A549 (cell line): ENCODE measurements at regions not wholly inside any gene's neighbourhood (a gene's known extent, or its start where the extent isn't known, plus 50 kb on each side); places are given as distances from the start of the nearest gene placed in this dataset.

ENCODE experiments used
- ATAC-seq, 2 experiments: fragments of 200-7000 bp in 1 of 2; fragments of >200 bp in 1 of 2; cut with Nextera tagmentation in 1 of 2; cut with Tn5 transposase in 1 of 2; 3 replicates each; pipeline versions ENCODE4 v1.8.0 to v1.9.1; 2018 to 2020; ENCODE audit warnings: mild to moderate bottlenecking in 1 of 2, moderate library complexity in 1 of 2
- CTCF ChIA-PET: fragments of 300-600 bp; sonication (Branson Sonifier 250); formaldehyde crosslinking; extraction: SDS; loops from one replicate; lab custom pipeline; 2021; ENCODE audit warnings: antibody characterized with exemption, inconsistent platforms; lab: Yijun Ruan, JAX
- POLR2A ChIA-PET: fragments of 350-600 bp; formaldehyde crosslinking; extraction: SDS; loops from one replicate; lab custom pipeline; 2021; ENCODE audit warnings: antibody characterized with exemption, inconsistent platforms; lab: Yijun Ruan, JAX
- DNase-seq, 2 experiments: peaks; one replicate each; pipeline versions ENCODE4 v3.0.0 to v3.0.0-alpha.2; 2011 to 2016; ENCODE audit warnings: low read depth in 1 of 2, low spot score in 1 of 2
- FAIRE-seq: peaks from 2 replicates; lab custom pipeline; 2011; peaks lifted over from hg19 to GRCh38; lab: Jason Lieb, UNC
- H3K27ac ChIP-seq, 2 experiments: fragments of >200 bp; sonication (Bioruptor Twin); formaldehyde crosslinking; 3 replicates each; pipeline ENCODE4 v1.5.1; 2016 to 2017
- H3K4me1 ChIP-seq: fragments of >200 bp; sonication (Bioruptor Twin); formaldehyde crosslinking; 3 replicates; pipeline ENCODE4 v1.6.1; 2016
- H3K4me2 ChIP-seq: fragments of >200 bp; sonication (Bioruptor Twin); formaldehyde crosslinking; 3 replicates; pipeline ENCODE4 v1.6.1; 2016
- H3K4me3 ChIP-seq: fragments of >200 bp; sonication (Bioruptor Twin); formaldehyde crosslinking; 3 replicates; pipeline ENCODE4 v1.5.1; 2016
- H3K9me3 ChIP-seq: fragments of >200 bp; sonication (Bioruptor Twin); formaldehyde crosslinking; 3 replicates; pipeline ENCODE4 v1.6.1; 2016
- ATOH8 ChIP-seq: fragments of 250-450 bp; sonication (Bioruptor Pico); IDR thresholded peaks from 2 replicates; pipeline ENCODE4 v1.5.0; 2020; ENCODE audit warnings: low read depth, mild to moderate bottlenecking, moderate library complexity
- BHLHE40 ChIP-seq: IDR thresholded peaks from 2 replicates; pipeline ENCODE4 v1.6.1; 2012; ENCODE audit warnings: low read depth, low read length, inconsistent platforms
- CHD2 ChIP-seq: fragments of 150-350 bp; IDR thresholded peaks from 2 replicates; pipeline ENCODE4 v1.6.1; 2014; ENCODE audit warnings: low read length; ENCODE audit not compliant: partially characterized antibody
- EHMT2 ChIP-seq: fragments of 200-600 bp; sonication (generic); IDR thresholded peaks from 2 replicates; pipeline ENCODE4 v1.6.1; 2016; ENCODE audit warnings: antibody characterized with exemption, low read depth, mild to moderate bottlenecking, moderate library complexity
- ELK1 ChIP-seq: fragments of 150-350 bp; IDR thresholded peaks from 2 replicates; pipeline ENCODE4 v1.6.1; 2014; ENCODE audit warnings: low read depth, mild to moderate bottlenecking, low read length
- EP300 ChIP-seq, 2 experiments: fragments of >200 bp; sonication (Bioruptor Twin); formaldehyde crosslinking; IDR thresholded peaks; 2 replicates in 1 of 2; 3 replicates in 1 of 2; pipeline ENCODE4 v1.6.1; 2016 to 2017
- MAFK ChIP-seq: fragments of 450-650 bp; IDR thresholded peaks from 2 replicates; pipeline ENCODE4 v1.6.1; 2014; ENCODE audit not compliant: partially characterized antibody
- NPAS2 ChIP-seq: fragments of 250-450 bp; sonication (Bioruptor Pico); IDR thresholded peaks from 2 replicates; pipeline ENCODE4 v1.8.0; 2022; ENCODE audit warnings: mild to moderate bottlenecking, moderate library complexity, borderline replicate concordance
- PHF8 ChIP-seq: fragments of 200-600 bp; sonication (generic); IDR thresholded peaks from 2 replicates; pipeline ENCODE4 v1.6.1; 2016; ENCODE audit warnings: low read depth, mild to moderate bottlenecking, antibody characterized with exemption, moderate library complexity, borderline replicate concordance
- POLR2A ChIP-seq: IDR thresholded peaks from 2 replicates; pipeline ENCODE4 v1.6.1; 2012; ENCODE audit warnings: mild to moderate bottlenecking, low read length
- RARB ChIP-seq: fragments of 250-450 bp; sonication (Bioruptor Pico); IDR thresholded peaks from 2 replicates; pipeline ENCODE4 v1.8.0; 2021; ENCODE audit warnings: mild to moderate bottlenecking, moderate library complexity
- REST ChIP-seq: fragments of 200-600 bp; sonication (generic); IDR thresholded peaks from 2 replicates; pipeline ENCODE4 v1.6.1; 2016; ENCODE audit warnings: antibody characterized with exemption, mild to moderate bottlenecking, moderate library complexity
- SMC3 ChIP-seq: fragments of >200 bp; sonication (Bioruptor Twin); formaldehyde crosslinking; IDR thresholded peaks from 3 replicates; pipeline ENCODE4 v1.6.1; 2018; ENCODE audit warnings: inconsistent platforms
- USF2 ChIP-seq: fragments of 450-650 bp; IDR thresholded peaks from 2 replicates; pipeline ENCODE4 v1.6.1; 2014; ENCODE audit warnings: antibody characterized with exemption
- ZC3H11A ChIP-seq: fragments of 450-650 bp; IDR thresholded peaks from 2 replicates; pipeline ENCODE4 v1.6.1; 2014; ENCODE audit warnings: antibody characterized with exemption, mild to moderate bottlenecking
- ZFP36 ChIP-seq: fragments of 450-650 bp; IDR thresholded peaks from 2 replicates; pipeline ENCODE4 v1.6.1; 2014; ENCODE audit warnings: borderline replicate concordance; ENCODE audit not compliant: partially characterized antibody
- ZNF302 ChIP-seq: fragments of 250-450 bp; sonication (Bioruptor Pico); IDR thresholded peaks from 2 replicates; pipeline ENCODE4 v1.9.0; 2021; ENCODE audit warnings: inconsistent platforms, mild to moderate bottlenecking, moderate library complexity
- WGBS: methylation state at CpG from one replicate; pipeline ENCODE4 v1.1.6; 2017; ENCODE audit errors: missing lambda C conversion rate; 5-methylcytosine and 5-hydroxymethylcytosine counted together

GRCh38 chr2:128505575-128506526 is 187.2 kb upstream of the HS6ST1 start:
- H3K4me2 ChIP-seq, result no peak overlapping the region
- no peak overlapping the region for H3K27ac ChIP-seq
- no peak overlapping the region for H3K4me3 ChIP-seq
- ATAC-seq (no peak), DNase-seq (no peak), FAIRE-seq (no peak)
- H3K9me3 ChIP-seq, result peaks cover 3% of the 10 kb centered on the region; the same call in 1 of the 3 replicates
- POLR2A ChIA-PET, result no interaction called here
- 43% methylated on average over 4 of the region's 4 CpGs for WGBS
- H3K4me1 ChIP-seq, result no peaks in the 10 kb centered on the region
- CTCF ChIA-PET, result interaction anchor here (0.8 kb wide), 1 partner anchor 9 kb away, joined by 3 read pairs; no protein-coding TSS in a partner anchor
- TF ChIP-seq ELK1 (no peak), ZNF302 (CRISPR knock-in tag) (no peak), BHLHE40 (no peak), MAFK (peak; percentile 6), USF2 (no peak), EHMT2 (no peak), EP300 (IDR thresholded peaks at IDR 0.05) (no peak)

- no peak for ATAC-seq
- WGBS, result 15% methylated on average over 2 of the region's 2 CpGs
- TF ChIP-seq ZFP36, result no peak
- TF ChIP-seq, all 56 proteins: peak for 0
- POLR2A ChIA-PET, result no interaction called here
- no peak overlapping the region for H3K4me3 ChIP-seq
- FAIRE-seq (no peak), DNase-seq (no peak)
- H3K9me3 ChIP-seq, result peaks cover 3% of the 10 kb centered on the region; the same call in 1 of the 3 replicates
- H3K4me2 ChIP-seq, result no peak overlapping the region
- CTCF ChIA-PET, result interaction anchor here (0.8 kb wide), 1 partner anchor 10 kb away, joined by 3 read pairs; no protein-coding TSS in a partner anchor
- no peaks in the 10 kb centered on the region for H3K4me1 ChIP-seq
- no peak overlapping the region for H3K27ac ChIP-seq
Observed at GRCh38 chr2:128506534-128506933, 187.9 kb upstream of the HS6ST1 start.

- H3K9me3 ChIP-seq, result peaks cover 3% of the 10 kb centered on the region; the same call in 1 of the 3 replicates
- no peak for ATAC-seq
- no peak overlapping the region for H3K27ac ChIP-seq
- H3K4me2 ChIP-seq, result no peak overlapping the region
- H3K4me3 ChIP-seq, result no peak overlapping the region
- ChIA-PET POLR2A (no interaction called here), CTCF (no interaction called here)
- H3K4me1 ChIP-seq, result no peaks in the 10 kb centered on the region
- no peak for DNase-seq
- WGBS, result 19% methylated on average over 3 of the region's 4 CpGs
- no peak for FAIRE-seq
- no peak for TF ChIP-seq ZC3H11A
- TF ChIP-seq SMC3, result no peak
- no peak for TF ChIP-seq NPAS2 (CRISPR knock-in tag)
- no peak for TF ChIP-seq PHF8
- TF ChIP-seq CHD2, result no peak
- no peak for TF ChIP-seq RARB (CRISPR knock-in tag)
- no peak for TF ChIP-seq POLR2A
- no peak for TF ChIP-seq ATOH8 (CRISPR knock-in tag)
- TF ChIP-seq REST, result no peak
- TF ChIP-seq, all 56 proteins: peak for 0
Observed at GRCh38 chr2:128510701-128511397, 192.2 kb upstream of the HS6ST1 start.
